B cell (primary cell): ENCODE measurements at regions not wholly inside any gene's neighbourhood (a gene's known extent, or its start where the extent isn't known, plus 50 kb on each side); places are given as distances from the start of the nearest gene placed in this dataset.

ENCODE experiments used
- ATAC-seq: fragments of 200-7000 bp; cut with Tn5 transposase; one replicate; pipeline ENCODE4 v1.10.0; 2021; ENCODE audit warnings: low read depth, mild to moderate bottlenecking, moderate number of reproducible peaks, moderate library complexity
- CTCF ChIA-PET: fragments of 350-600 bp; sonication (Branson Sonifier 250); formaldehyde crosslinking; loops from one replicate; lab custom pipeline; 2021; ENCODE audit warnings: antibody characterized with exemption, inconsistent platforms; lab: Charles Lee
- POLR2A ChIA-PET: fragments of 350-600 bp; sonication (Branson Sonifier 250); formaldehyde crosslinking; loops from one replicate; lab custom pipeline; 2021; ENCODE audit warnings: antibody characterized with exemption; lab: Charles Lee
- DNase-seq: peaks from one replicate; pipeline ENCODE4 v3.0.0; 2013
- H2AFZ ChIP-seq: 2 replicates; pipeline ENCODE4 v1.6.1; 2012; ENCODE audit warnings: mild to moderate bottlenecking, low read depth, low read length; ENCODE audit not compliant: insufficient read depth, poor library complexity, severe bottlenecking
- H3K27ac ChIP-seq, 2 donors: 1 replicate in 1 of 2; 2 replicates in 1 of 2; pipeline ENCODE4 v1.5.1; 2012 to 2013; ENCODE audit warnings: low read length in 2 of 2, mild to moderate bottlenecking in 2 of 2, moderate library complexity in 1 of 2
- H3K27me3 ChIP-seq, 4 experiments: fragments of 200-600 bp in 1 of 4; sonication (generic) in 1 of 4; replicated peaks in 1 of 4; 1 replicate in 2 of 4; 2 replicates in 2 of 4; pipeline versions ENCODE4 v1.6.1 to v1.7.0; 2013 to 2016; ENCODE audit warnings: low read length in 3 of 4, mild to moderate bottlenecking in 2 of 4, mixed read lengths in 1 of 4, moderate library complexity in 1 of 4; ENCODE audit not compliant: insufficient read depth in 4 of 4, control insufficient read depth in 3 of 4; ENCODE audit errors: control extremely low read depth in 1 of 4
- H3K36me3 ChIP-seq, 2 experiments: replicated peaks in 1 of 2; 1 replicate in 1 of 2; 2 replicates in 1 of 2; pipeline versions ENCODE4 v1.6.1 to v1.7.1; 2013; ENCODE audit warnings: low read length in 1 of 2; ENCODE audit not compliant: insufficient read depth in 2 of 2, control insufficient read depth in 1 of 2; ENCODE audit errors: control extremely low read depth in 1 of 2, extremely low read depth in 1 of 2
- H3K4me1 ChIP-seq, 2 donors: fragments of 200-600 bp in 1 of 2; sonication (generic) in 1 of 2; 1 replicate in 1 of 2; 2 replicates in 1 of 2; pipeline versions ENCODE4 v1.5.1 to v1.6.1; 2013 to 2017; ENCODE audit warnings: low read length in 2 of 2; ENCODE audit not compliant: control insufficient read depth in 2 of 2, insufficient read depth in 2 of 2
- H3K4me2 ChIP-seq: replicated peaks from 2 replicates; pipeline ENCODE3; 2012; ENCODE audit warnings: mild to moderate bottlenecking, low read depth, low read length; ENCODE audit not compliant: poor library complexity, severe bottlenecking
- H3K4me3 ChIP-seq, 5 experiments: fragments of 200-600 bp in 1 of 5; sonication (generic) in 1 of 5; 1 replicate in 3 of 5; 2 replicates in 2 of 5; pipeline versions ENCODE4 v1.5.1 to v1.7.0; 2011 to 2016; ENCODE audit warnings: low read length in 4 of 5, mild to moderate bottlenecking in 4 of 5, low read depth in 2 of 5, control low read depth in 1 of 5, moderate library complexity in 1 of 5; ENCODE audit not compliant: insufficient read depth in 1 of 5; ENCODE audit errors: control extremely low read depth in 1 of 5, extremely low read depth in 1 of 5
- H3K79me2 ChIP-seq: fragments of 200-600 bp; sonication (generic); one replicate; pipeline ENCODE4 v1.6.0; 2016; ENCODE audit warnings: low read length; ENCODE audit not compliant: control insufficient read depth, insufficient read depth
- H3K9ac ChIP-seq: fragments of 200-600 bp; sonication (generic); 2 replicates; pipeline ENCODE4 v1.6.1; 2017; ENCODE audit warnings: mild to moderate bottlenecking, low read length, moderate library complexity
- H3K9me3 ChIP-seq, 3 donors: one replicate each; pipeline versions ENCODE4 v1.6.1 to v1.7.1; 2013; ENCODE audit warnings: low read length in 2 of 3; ENCODE audit not compliant: control insufficient read depth in 2 of 3, insufficient read depth in 1 of 3; ENCODE audit errors: control extremely low read depth in 1 of 3
- H4K20me1 ChIP-seq: 2 replicates; pipeline ENCODE4 v1.6.0; 2012; ENCODE audit warnings: mild to moderate bottlenecking, low read length; ENCODE audit not compliant: insufficient read depth, control insufficient read depth, poor library complexity, severe bottlenecking
- H3K27ac Mint-ChIP-seq: one replicate; pipeline ENCODE4 v1.8.0; 2021; ENCODE audit warnings: mixed read lengths
- H3K27me3 Mint-ChIP-seq: one replicate; pipeline ENCODE4 v1.8.0; 2021; ENCODE audit warnings: mixed read lengths
- H3K4me1 Mint-ChIP-seq: one replicate; pipeline ENCODE4 v1.8.0; 2021; ENCODE audit warnings: mixed read lengths
- H3K4me3 Mint-ChIP-seq: one replicate; pipeline ENCODE4 v1.8.0; 2021; ENCODE audit warnings: mixed read lengths
- H3K9me3 Mint-ChIP-seq: one replicate; pipeline ENCODE4 v1.8.0; 2022; ENCODE audit warnings: mixed read lengths; ENCODE audit not compliant: insufficient read depth
- CTCF ChIP-seq: fragments of 200-600 bp; IDR thresholded peaks from one replicate; pipeline ENCODE4 v1.8.0; 2022; ENCODE audit warnings: antibody characterized with exemption, mild to moderate bottlenecking
- EZH2 ChIP-seq: IDR thresholded peaks from 2 replicates; pipeline ENCODE4 v1.6.1; 2012; ENCODE audit warnings: borderline replicate concordance, low read depth, mild to moderate bottlenecking, moderate library complexity, low read length; ENCODE audit not compliant: insufficient read depth, poor library complexity, severe bottlenecking
- WGBS: methylation state at CpG from one replicate; pipeline ENCODE4 v1.1.5; 2013; ENCODE audit warnings: missing lambda C conversion rate; ENCODE audit not compliant: insufficient coverage; 5-methylcytosine and 5-hydroxymethylcytosine counted together
- intact Hi-C: fragments of 100-400 bp; cut with micrococcal nuclease; formaldehyde crosslinking; loops from one replicate; pipeline ENCODE4 v1.10.0; 2022

- POLR2A ChIA-PET: no interaction called here
- Mint-ChIP-seq H3K27me3 (peaks cover 57% of the 10 kb centered on the region), H3K27ac (no peak overlapping the region), H3K4me3 (no peak overlapping the region), H3K4me1 (no peaks in the 10 kb centered on the region), H3K9me3 (peaks cover 9% of the 10 kb centered on the region)
- Histone ChIP-seq H3K36me3 (no peaks in the 10 kb centered on the region), H3K4me1 (no peaks in the 10 kb centered on the region), H2AFZ (no peak overlapping the region), H3K27me3 (peaks cover 0 to 3% (median 0%) of the 10 kb centered on the region in 4 experiments), H4K20me1 (no peaks in the 10 kb centered on the region), H3K4me3 (no peak overlapping the region), H3K9me3 (peaks cover 0 to 12% (median 5%) of the 10 kb centered on the region in 3 donors), H3K27ac (no peak overlapping the region), H3K79me2 (no peaks in the 10 kb centered on the region), H3K9ac (no peak overlapping the region), H3K4me2 (no peak overlapping the region)
- ATAC-seq (no peak), DNase-seq (no peak)
- TF ChIP-seq EZH2: no peak
- no peak for TF ChIP-seq CTCF
- intact Hi-C loops: no loop called here
- CTCF ChIA-PET: no interaction called here
Observed at GRCh38 chr20:58117944-58118343, 110.5 kb downstream of the ANKRD60 start.

GRCh38 chr20:58116505-58116904 lies 111.9 kb downstream of the ANKRD60 start:
- no peaks in the 10 kb centered on the region for H3K79me2 ChIP-seq
- no peak overlapping the region for H3K9ac ChIP-seq
- H3K27me3 Mint-ChIP-seq: peaks cover 61% of the 10 kb centered on the region
- H3K4me3 ChIP-seq: no peak overlapping the region
- H3K27ac Mint-ChIP-seq: no peak overlapping the region
- DNase-seq: no peak
- peaks cover 1% of the 10 kb centered on the region for H3K4me1 Mint-ChIP-seq
- peaks cover 0 to 12% (median 5%) of the 10 kb centered on the region in 3 donors for H3K9me3 ChIP-seq
- no peaks in the 10 kb centered on the region for H3K4me1 ChIP-seq
- H2AFZ ChIP-seq: no peak overlapping the region
- POLR2A ChIA-PET: no interaction called here
- H3K4me2 ChIP-seq: no peak overlapping the region
- no peak overlapping the region for H3K4me3 Mint-ChIP-seq
- no CpG with 5 or more reads among the region's 2 CpGs for WGBS
- CTCF ChIA-PET: no interaction called here
- H4K20me1 ChIP-seq: no peaks in the 10 kb centered on the region
- H3K27ac ChIP-seq: no peak overlapping the region
- ATAC-seq: no peak
- H3K9me3 Mint-ChIP-seq: peaks cover 9% of the 10 kb centered on the region
- intact Hi-C loops: no loop called here
- H3K27me3 ChIP-seq: peaks cover 0 to 3% (median 0%) of the 10 kb centered on the region in 4 experiments
- H3K36me3 ChIP-seq: no peaks in the 10 kb centered on the region
- TF ChIP-seq EZH2: no peak
- no peak for TF ChIP-seq CTCF
